ENCODE measurements at regions not wholly inside any gene's neighbourhood (a gene's known extent, or its start where the extent isn't known, plus 50 kb on each side); places are given as distances from the start of the nearest gene placed in this dataset.

- TF ChIP-seq, protein P1, sequence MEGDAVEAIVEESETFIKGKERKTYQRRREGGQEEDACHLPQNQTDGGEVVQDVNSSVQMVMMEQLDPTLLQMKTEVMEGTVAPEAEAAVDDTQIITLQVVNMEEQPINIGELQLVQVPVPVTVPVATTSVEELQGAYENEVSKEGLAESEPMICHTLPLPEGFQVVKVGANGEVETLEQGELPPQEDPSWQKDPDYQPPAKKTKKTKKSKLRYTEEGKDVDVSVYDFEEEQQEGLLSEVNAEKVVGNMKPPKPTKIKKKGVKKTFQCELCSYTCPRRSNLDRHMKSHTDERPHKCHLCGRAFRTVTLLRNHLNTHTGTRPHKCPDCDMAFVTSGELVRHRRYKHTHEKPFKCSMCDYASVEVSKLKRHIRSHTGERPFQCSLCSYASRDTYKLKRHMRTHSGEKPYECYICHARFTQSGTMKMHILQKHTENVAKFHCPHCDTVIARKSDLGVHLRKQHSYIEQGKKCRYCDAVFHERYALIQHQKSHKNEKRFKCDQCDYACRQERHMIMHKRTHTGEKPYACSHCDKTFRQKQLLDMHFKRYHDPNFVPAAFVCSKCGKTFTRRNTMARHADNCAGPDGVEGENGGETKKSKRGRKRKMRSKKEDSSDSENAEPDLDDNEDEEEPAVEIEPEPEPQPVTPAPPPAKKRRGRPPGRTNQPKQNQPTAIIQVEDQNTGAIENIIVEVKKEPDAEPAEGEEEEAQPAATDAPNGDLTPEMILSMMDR (conservative IDR thresholded peaks at IDR 0.05) = peak; percentile 85
- TF ChIP-seq ZFX (IDR thresholded peaks at IDR 0.05) = no peak
Observed at GRCh38 chr12:127355061-127355841, 911.7 kb upstream of the TMEM132C start.
